ENCODE measurements at regions not wholly inside any gene's neighbourhood (a gene's known extent, or its start where the extent isn't known, plus 50 kb on each side); places are given as distances from the start of the nearest gene placed in this dataset.

GRCh38 chr2:138902239-138902871 lies 122.2 kb upstream of the NXPH2 start:
- H3K27me3 Mint-ChIP-seq (ENCODE audit: insufficient read depth, unreplicated experiment) = peaks cover 2% of the 10 kb centered on the region
- no TSS peak for BruUV-seq (replicated peaks)
- no peak overlapping the region for H3K27ac Mint-ChIP-seq (ENCODE audit: unreplicated experiment)
- intact Hi-C loops (cut with micrococcal nuclease; ENCODE audit: unreplicated experiment) = no loop called here
- H3K4me3 Mint-ChIP-seq (ENCODE audit: unreplicated experiment) = no peak overlapping the region
- H3K36me3 Mint-ChIP-seq (ENCODE audit: insufficient read depth, unreplicated experiment) = no peaks in the 10 kb centered on the region
- Histone ChIP-seq H3K27me3 (replicated peaks; ENCODE audit: control insufficient read depth, insufficient read depth, low read length) (no peaks in the 10 kb centered on the region), H3K9me3 (no peaks in the 10 kb centered on the region), H3K4me3 (ENCODE audit: low read depth, low read length) (no peak overlapping the region), H3K36me3 (ENCODE audit: control insufficient read depth, insufficient read depth, low read length) (no peaks in the 10 kb centered on the region), H3K4me1 (no peaks in the 10 kb centered on the region)
- H3K4me1 Mint-ChIP-seq (ENCODE audit: low read depth, unreplicated experiment) = no peaks in the 10 kb centered on the region
- DNase-seq = no peak
- TF ChIP-seq CTCF (IDR thresholded peaks at IDR 0.05; ENCODE audit: insufficient read depth in 1 of 2, low read depth in 1 of 2, low read length in 1 of 2, severe bottlenecking in 1 of 2, unreplicated experiment in 1 of 2) = no peak
- POLR2A ChIA-PET = no interaction called here
- CTCF ChIA-PET = no interaction called here
- H3K9me3 Mint-ChIP-seq (ENCODE audit: unreplicated experiment) = no peaks in the 10 kb centered on the region

DNA sequence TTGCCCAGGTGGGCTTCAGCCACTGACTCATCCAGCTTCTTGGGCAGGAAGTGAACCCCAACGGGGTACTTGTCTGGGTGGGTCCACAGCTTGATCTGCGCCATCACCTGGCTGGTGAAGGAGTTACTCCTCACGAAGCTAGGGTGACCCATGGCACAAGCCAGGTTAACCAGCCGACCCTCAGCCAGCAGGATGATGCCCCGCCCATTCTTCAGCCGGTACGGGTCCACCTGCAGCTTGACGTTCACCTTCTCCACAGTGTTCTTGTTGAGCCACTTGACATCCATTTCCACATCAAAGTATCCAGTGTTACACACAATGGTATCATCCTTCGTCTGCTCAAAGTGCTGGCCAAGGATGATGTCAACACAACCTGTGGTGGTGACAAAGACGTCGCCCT lies 121.3 kb upstream of the NXPH2 start:
- TF ChIP-seq CTCF (IDR thresholded peaks at IDR 0.05; ENCODE audit: insufficient read depth in 1 of 2, low read depth in 1 of 2, low read length in 1 of 2, severe bottlenecking in 1 of 2, unreplicated experiment in 1 of 2) = no peak
- POLR2A ChIA-PET = no interaction called here

GRCh38 chr2:138898855-138899254 lies 118.7 kb upstream of the NXPH2 start:
- no peak overlapping the region for H3K4me3 Mint-ChIP-seq (ENCODE audit: unreplicated experiment)
- no peak overlapping the region for H3K4me3 ChIP-seq (ENCODE audit: low read depth, low read length)
- TF ChIP-seq CTCF (IDR thresholded peaks at IDR 0.05; ENCODE audit: insufficient read depth in 1 of 2, low read depth in 1 of 2, low read length in 1 of 2, severe bottlenecking in 1 of 2, unreplicated experiment in 1 of 2) = no peak
- H3K27me3 ChIP-seq (replicated peaks; ENCODE audit: control insufficient read depth, insufficient read depth, low read length) = no peaks in the 10 kb centered on the region
- H3K9me3 ChIP-seq = no peaks in the 10 kb centered on the region
- H3K27me3 Mint-ChIP-seq (ENCODE audit: insufficient read depth, unreplicated experiment) = peaks cover 10% of the 10 kb centered on the region
- H3K36me3 ChIP-seq (ENCODE audit: control insufficient read depth, insufficient read depth, low read length) = no peaks in the 10 kb centered on the region
- POLR2A ChIA-PET = no interaction called here
- no peaks in the 10 kb centered on the region for H3K9me3 Mint-ChIP-seq (ENCODE audit: unreplicated experiment)
- DNase-seq = no peak
- no TSS peak for BruUV-seq (replicated peaks)
- CTCF ChIA-PET = no interaction called here
- H3K36me3 Mint-ChIP-seq (ENCODE audit: insufficient read depth, unreplicated experiment) = no peaks in the 10 kb centered on the region
- H3K4me1 ChIP-seq = no peaks in the 10 kb centered on the region
- no peaks in the 10 kb centered on the region for H3K4me1 Mint-ChIP-seq (ENCODE audit: low read depth, unreplicated experiment)
- intact Hi-C loops (cut with micrococcal nuclease; ENCODE audit: unreplicated experiment) = no loop called here
- no peak overlapping the region for H3K27ac Mint-ChIP-seq (ENCODE audit: unreplicated experiment)

More for the DNA sequence above, 121.3 kb upstream of the NXPH2 start:
- no peaks in the 10 kb centered on the region for H3K9me3 ChIP-seq
- DNase-seq = no peak
- no TSS peak for BruUV-seq (replicated peaks)
- CTCF ChIA-PET = no interaction called here
- Mint-ChIP-seq H3K27ac (ENCODE audit: unreplicated experiment) (no peak overlapping the region), H3K4me1 (ENCODE audit: low read depth, unreplicated experiment) (no peaks in the 10 kb centered on the region), H3K4me3 (ENCODE audit: unreplicated experiment) (no peak overlapping the region), H3K27me3 (ENCODE audit: insufficient read depth, unreplicated experiment) (peaks cover 2% of the 10 kb centered on the region), H3K36me3 (ENCODE audit: insufficient read depth, unreplicated experiment) (no peaks in the 10 kb centered on the region), H3K9me3 (ENCODE audit: unreplicated experiment) (no peaks in the 10 kb centered on the region)
- H3K4me3 ChIP-seq (ENCODE audit: low read depth, low read length) = no peak overlapping the region
- intact Hi-C loops (cut with micrococcal nuclease; ENCODE audit: unreplicated experiment) = no loop called here
- no peaks in the 10 kb centered on the region for H3K27me3 ChIP-seq (replicated peaks; ENCODE audit: control insufficient read depth, insufficient read depth, low read length)
- H3K4me1 ChIP-seq = no peaks in the 10 kb centered on the region
- no peaks in the 10 kb centered on the region for H3K36me3 ChIP-seq (ENCODE audit: control insufficient read depth, insufficient read depth, low read length)

Data from Caco-2 (cell line).